ENCODE measurements at regions not wholly inside any gene's neighbourhood (a gene's known extent, or its start where the extent isn't known, plus 50 kb on each side); places are given as distances from the start of the nearest gene placed in this dataset.

DNA sequence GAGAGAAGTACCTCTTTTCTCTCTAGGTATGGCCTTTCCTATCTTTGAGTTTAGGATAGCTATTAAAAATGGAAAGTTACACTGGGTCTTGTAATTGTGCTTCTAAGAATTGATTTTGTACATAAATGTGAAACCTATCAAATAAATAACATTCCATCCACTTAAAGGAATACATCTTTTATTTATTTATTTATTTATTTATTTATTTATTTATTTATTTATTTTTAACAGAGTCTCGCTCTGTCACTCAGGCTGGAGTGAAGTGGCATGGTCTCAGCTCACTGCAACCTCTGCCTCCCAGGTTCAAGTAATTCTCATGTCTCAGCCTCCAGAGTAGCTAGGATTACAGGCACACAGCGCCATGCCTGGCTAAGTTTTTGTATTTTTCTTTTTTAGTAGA lies 1114.0 kb upstream of the EEF2KMT start:
- H3K18ac ChIP-seq (ENCODE audit: low read length): no peak overlapping the region
- H3K9me3 ChIP-seq (ENCODE audit: insufficient read depth, low read depth, low read length): no peaks in the 10 kb centered on the region
- no peak overlapping the region for H4K12ac ChIP-seq (ENCODE audit: low read depth, low read length)
- H3K4me1 ChIP-seq (ENCODE audit: control insufficient read depth in 1 of 2, insufficient read depth in 2 of 2, low read length in 2 of 2): no peaks in the 10 kb centered on the region
- no peak overlapping the region for H3K4ac ChIP-seq (ENCODE audit: low read depth, low read length)
- no peak overlapping the region for H4K91ac ChIP-seq (ENCODE audit: low read depth, low read length)
- no peaks in the 10 kb centered on the region for H3K79me2 ChIP-seq (ENCODE audit: control insufficient read depth, insufficient read depth, low read length, poor library complexity)
- no peak overlapping the region for H3K4me3 ChIP-seq (ENCODE audit: low read depth, low read length)
- no peak overlapping the region for H2BK12ac ChIP-seq (ENCODE audit: low read length)
- H2BK5ac ChIP-seq (ENCODE audit: low read depth, low read length, poor library complexity): no peak overlapping the region
- WGBS (ENCODE audit: extremely low coverage, insufficient coverage, insufficient read length): no CpG with 5 or more reads among the region's 2 CpGs
- H2BK120ac ChIP-seq (ENCODE audit: insufficient read depth, low read length, poor library complexity): no peak overlapping the region
- no peak overlapping the region for H3K9ac ChIP-seq (ENCODE audit: low read length)
- DNase-seq: no peak
- H3K79me1 ChIP-seq (ENCODE audit: low read length): no peaks in the 10 kb centered on the region
- H3K36me3 ChIP-seq (ENCODE audit: control insufficient read depth in 1 of 2, insufficient read depth in 2 of 2, low read length in 2 of 2): no peaks in the 10 kb centered on the region
- H3K23ac ChIP-seq (ENCODE audit: low read length): no peak overlapping the region
- no peak overlapping the region for H4K8ac ChIP-seq (ENCODE audit: low read depth, low read length)
- H2AFZ ChIP-seq (ENCODE audit: insufficient read depth, low read length, poor library complexity): no peak overlapping the region
- no peak overlapping the region for H3K14ac ChIP-seq (ENCODE audit: low read length)
- no peak overlapping the region for H2AK5ac ChIP-seq (ENCODE audit: low read length)
- no peaks in the 10 kb centered on the region for H3K27me3 ChIP-seq (ENCODE audit: insufficient read depth, low read length)
- no peak overlapping the region for H3K27ac ChIP-seq (ENCODE audit: low read depth, low read length)
- H3K4me2 ChIP-seq (ENCODE audit: low read length): no peak overlapping the region

DNA sequence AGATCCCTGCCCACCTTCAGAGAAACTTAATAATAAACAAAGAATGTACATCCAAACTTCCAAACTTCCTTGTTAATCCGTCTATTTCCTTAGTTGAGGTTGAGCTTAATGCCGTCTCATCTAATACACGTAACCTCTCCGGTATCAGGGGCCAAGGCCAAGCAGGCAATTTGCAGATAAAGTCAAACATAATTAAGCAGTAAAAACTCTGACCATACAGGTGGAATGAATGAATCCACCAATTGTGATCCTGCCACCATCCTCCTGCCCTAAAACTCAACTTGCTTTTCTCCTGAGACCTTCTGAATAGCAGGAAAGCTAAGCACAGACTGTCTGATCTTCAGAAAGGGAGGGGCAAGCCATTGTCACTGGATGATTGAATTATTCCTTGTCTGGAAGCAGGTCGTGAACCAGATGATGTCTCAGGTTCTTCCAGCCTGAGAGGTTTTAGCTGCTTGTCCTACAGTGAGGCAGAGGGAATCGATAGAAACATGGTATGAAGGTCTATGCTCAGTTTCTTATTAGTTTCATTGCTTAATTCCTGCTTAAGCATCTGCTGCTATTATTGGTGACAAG lies 1111.8 kb upstream of the EEF2KMT start:
- no peak overlapping the region for H3K4ac ChIP-seq (ENCODE audit: low read depth, low read length)
- H2AK5ac ChIP-seq (ENCODE audit: low read length): no peak overlapping the region
- no CpG with 5 or more reads among the region's 6 CpGs for WGBS (ENCODE audit: extremely low coverage, insufficient coverage, insufficient read length)
- no peak overlapping the region for H3K14ac ChIP-seq (ENCODE audit: low read length)
- no peaks in the 10 kb centered on the region for H3K79me1 ChIP-seq (ENCODE audit: low read length)
- no peak overlapping the region for H3K4me2 ChIP-seq (ENCODE audit: low read length)
- no peaks in the 10 kb centered on the region for H3K4me1 ChIP-seq (ENCODE audit: control insufficient read depth in 1 of 2, insufficient read depth in 2 of 2, low read length in 2 of 2)
- H4K12ac ChIP-seq (ENCODE audit: low read depth, low read length): no peak overlapping the region
- no peak overlapping the region for H3K9ac ChIP-seq (ENCODE audit: low read length)
- no peak overlapping the region for H2AFZ ChIP-seq (ENCODE audit: insufficient read depth, low read length, poor library complexity)
- H3K23ac ChIP-seq (ENCODE audit: low read length): no peak overlapping the region
- H4K91ac ChIP-seq (ENCODE audit: low read depth, low read length): no peak overlapping the region
- no peak overlapping the region for H3K27ac ChIP-seq (ENCODE audit: low read depth, low read length)
- no peaks in the 10 kb centered on the region for H3K27me3 ChIP-seq (ENCODE audit: insufficient read depth, low read length)
- DNase-seq: no peak
- H3K9me3 ChIP-seq (ENCODE audit: insufficient read depth, low read depth, low read length): no peaks in the 10 kb centered on the region
- no peaks in the 10 kb centered on the region for H3K36me3 ChIP-seq (ENCODE audit: control insufficient read depth in 1 of 2, insufficient read depth in 2 of 2, low read length in 2 of 2)
- no peak overlapping the region for H4K8ac ChIP-seq (ENCODE audit: low read depth, low read length)
- H3K18ac ChIP-seq (ENCODE audit: low read length): no peak overlapping the region
- H2BK5ac ChIP-seq (ENCODE audit: low read depth, low read length, poor library complexity): no peak overlapping the region
- no peak overlapping the region for H2BK120ac ChIP-seq (ENCODE audit: insufficient read depth, low read length, poor library complexity)
- H3K4me3 ChIP-seq (ENCODE audit: low read depth, low read length): no peak overlapping the region
- no peaks in the 10 kb centered on the region for H3K79me2 ChIP-seq (ENCODE audit: control insufficient read depth, insufficient read depth, low read length, poor library complexity)
- H2BK12ac ChIP-seq (ENCODE audit: low read length): no peak overlapping the region

DNA sequence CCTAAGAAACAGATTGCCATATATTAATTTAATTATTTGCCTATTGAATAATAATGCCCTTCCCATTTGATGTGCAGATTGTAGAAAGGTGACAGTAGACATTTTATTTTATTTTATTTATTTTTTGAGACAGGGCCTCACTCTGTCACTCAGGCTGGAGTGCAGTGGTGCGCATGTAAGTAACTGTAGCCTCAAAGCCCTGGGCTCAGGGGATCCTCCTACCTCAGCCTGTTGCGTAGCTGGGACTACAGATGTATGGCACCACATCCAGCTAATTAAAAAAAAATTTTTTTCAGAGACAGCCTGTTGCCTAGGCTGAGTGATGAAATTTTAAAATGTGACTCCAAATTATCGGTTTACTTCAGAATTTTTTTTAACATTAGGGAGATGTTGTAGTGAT lies 1110.0 kb upstream of the EEF2KMT start:
- Histone ChIP-seq H4K91ac (ENCODE audit: low read depth, low read length) (no peak overlapping the region), H3K79me1 (ENCODE audit: low read length) (no peaks in the 10 kb centered on the region), H2BK12ac (ENCODE audit: low read length) (no peak overlapping the region), H3K4me3 (ENCODE audit: low read depth, low read length) (no peak overlapping the region), H3K79me2 (ENCODE audit: control insufficient read depth, insufficient read depth, low read length, poor library complexity) (no peaks in the 10 kb centered on the region), H2BK5ac (ENCODE audit: low read depth, low read length, poor library complexity) (no peak overlapping the region), H3K4me2 (ENCODE audit: low read length) (no peak overlapping the region), H3K9ac (ENCODE audit: low read length) (no peak overlapping the region), H3K18ac (ENCODE audit: low read length) (no peak overlapping the region), H4K12ac (ENCODE audit: low read depth, low read length) (no peak overlapping the region), H2AFZ (ENCODE audit: insufficient read depth, low read length, poor library complexity) (no peak overlapping the region), H3K9me3 (ENCODE audit: insufficient read depth, low read depth, low read length) (no peaks in the 10 kb centered on the region), H2AK5ac (ENCODE audit: low read length) (no peak overlapping the region), H4K8ac (ENCODE audit: low read depth, low read length) (no peak overlapping the region), H2BK120ac (ENCODE audit: insufficient read depth, low read length, poor library complexity) (no peak overlapping the region), H3K14ac (ENCODE audit: low read length) (no peak overlapping the region), H3K23ac (ENCODE audit: low read length) (no peak overlapping the region), H3K27ac (ENCODE audit: low read depth, low read length) (no peak overlapping the region), H3K4me1 (ENCODE audit: control insufficient read depth in 1 of 2, insufficient read depth in 2 of 2, low read length in 2 of 2) (no peaks in the 10 kb centered on the region), H3K4ac (ENCODE audit: low read depth, low read length) (no peak overlapping the region), H3K27me3 (ENCODE audit: insufficient read depth, low read length) (no peaks in the 10 kb centered on the region), H3K36me3 (ENCODE audit: control insufficient read depth in 1 of 2, insufficient read depth in 2 of 2, low read length in 2 of 2) (no peaks in the 10 kb centered on the region)
- no CpG with 5 or more reads among the region's 3 CpGs for WGBS (ENCODE audit: extremely low coverage, insufficient coverage, insufficient read length)
- no peak for DNase-seq

DNA sequence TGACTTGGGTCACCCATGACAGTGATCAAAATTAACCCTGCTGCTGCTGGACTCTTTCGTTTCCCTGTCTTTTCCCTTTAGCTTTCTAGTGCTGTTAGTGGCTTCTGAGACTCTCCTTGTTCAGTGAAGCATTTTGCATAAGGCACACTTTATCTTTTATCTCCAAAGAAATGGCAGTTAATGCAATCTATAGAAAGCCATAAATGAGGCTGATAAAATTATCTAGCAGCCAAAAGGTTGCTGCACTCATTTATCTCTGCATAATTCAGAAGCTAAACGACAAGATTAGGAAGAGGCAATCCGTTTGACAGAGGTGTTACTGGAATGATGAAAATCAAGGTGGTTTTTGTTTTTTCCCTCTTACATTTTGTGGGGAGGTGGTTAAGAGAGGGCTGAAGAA lies 1109.5 kb upstream of the EEF2KMT start:
- Histone ChIP-seq H4K12ac (ENCODE audit: low read depth, low read length) (no peak overlapping the region), H3K14ac (ENCODE audit: low read length) (no peak overlapping the region), H2BK12ac (ENCODE audit: low read length) (no peak overlapping the region), H3K9ac (ENCODE audit: low read length) (no peak overlapping the region), H3K4me1 (ENCODE audit: control insufficient read depth in 1 of 2, insufficient read depth in 2 of 2, low read length in 2 of 2) (no peaks in the 10 kb centered on the region), H3K79me2 (ENCODE audit: control insufficient read depth, insufficient read depth, low read length, poor library complexity) (no peaks in the 10 kb centered on the region), H2AFZ (ENCODE audit: insufficient read depth, low read length, poor library complexity) (no peak overlapping the region), H3K4ac (ENCODE audit: low read depth, low read length) (no peak overlapping the region), H3K4me2 (ENCODE audit: low read length) (no peak overlapping the region), H3K27ac (ENCODE audit: low read depth, low read length) (no peak overlapping the region), H3K9me3 (ENCODE audit: insufficient read depth, low read depth, low read length) (no peaks in the 10 kb centered on the region), H3K4me3 (ENCODE audit: low read depth, low read length) (no peak overlapping the region), H2AK5ac (ENCODE audit: low read length) (no peak overlapping the region), H3K36me3 (ENCODE audit: control insufficient read depth in 1 of 2, insufficient read depth in 2 of 2, low read length in 2 of 2) (no peaks in the 10 kb centered on the region), H3K18ac (ENCODE audit: low read length) (no peak overlapping the region), H4K8ac (ENCODE audit: low read depth, low read length) (no peak overlapping the region), H2BK5ac (ENCODE audit: low read depth, low read length, poor library complexity) (no peak overlapping the region), H4K91ac (ENCODE audit: low read depth, low read length) (no peak overlapping the region), H3K27me3 (ENCODE audit: insufficient read depth, low read length) (no peaks in the 10 kb centered on the region), H3K79me1 (ENCODE audit: low read length) (no peaks in the 10 kb centered on the region), H3K23ac (ENCODE audit: low read length) (no peak overlapping the region), H2BK120ac (ENCODE audit: insufficient read depth, low read length, poor library complexity) (no peak overlapping the region)
- no peak for DNase-seq
- no CpG with 5 or more reads among the region's 3 CpGs for WGBS (ENCODE audit: extremely low coverage, insufficient coverage, insufficient read length)
